EH (cell line): ENCODE measurements at regions not wholly inside any gene's neighbourhood (a gene's known extent, or its start where the extent isn't known, plus 50 kb on each side); places are given as distances from the start of the nearest gene placed in this dataset.

ENCODE experiments used
- DNase-seq: peaks from one replicate; pipeline ENCODE4 v3.0.0-alpha.2; 2015; ENCODE audit warnings: low read depth

DNA sequence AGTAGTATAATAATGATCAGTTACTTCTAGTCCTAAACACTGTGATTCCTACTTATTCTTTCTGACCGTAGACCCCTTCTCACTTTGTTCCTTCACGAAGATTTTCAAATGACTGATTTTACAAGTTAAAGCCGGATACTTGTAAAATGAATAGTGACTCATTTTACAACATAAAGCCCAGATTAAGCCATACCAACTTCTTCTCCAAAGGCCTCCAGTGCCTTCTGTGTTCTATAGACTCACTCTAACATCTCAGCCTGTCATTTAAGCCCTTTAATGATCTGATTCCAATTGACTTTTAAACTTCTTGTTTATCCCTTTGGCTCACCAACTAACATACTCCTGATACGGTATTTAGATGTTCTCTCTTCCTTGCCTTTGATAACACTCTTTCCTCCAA lies 480.0 kb upstream of the HS3ST1 start:
- DNase-seq, result no peak

DNA sequence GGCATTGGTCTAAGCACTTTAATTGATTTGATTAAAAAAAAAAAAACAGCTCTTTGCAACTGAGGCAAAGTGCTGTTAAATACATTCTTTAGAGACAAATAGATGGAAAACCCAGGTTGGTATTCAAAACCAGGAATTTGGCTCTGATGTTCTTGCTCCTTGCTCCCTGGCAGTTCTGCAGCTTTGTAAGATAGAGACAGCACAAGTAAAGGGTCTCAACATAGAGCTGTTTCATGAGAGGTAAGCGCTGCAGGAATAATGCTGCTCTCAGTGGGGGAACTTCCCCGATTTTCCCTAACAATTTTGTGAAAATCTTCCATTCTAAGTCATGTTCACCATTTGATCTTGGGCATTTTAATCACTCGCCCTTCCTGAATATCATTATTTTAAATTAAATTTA lies 479.5 kb upstream of the HS3ST1 start:
- DNase-seq, result no peak

DNA sequence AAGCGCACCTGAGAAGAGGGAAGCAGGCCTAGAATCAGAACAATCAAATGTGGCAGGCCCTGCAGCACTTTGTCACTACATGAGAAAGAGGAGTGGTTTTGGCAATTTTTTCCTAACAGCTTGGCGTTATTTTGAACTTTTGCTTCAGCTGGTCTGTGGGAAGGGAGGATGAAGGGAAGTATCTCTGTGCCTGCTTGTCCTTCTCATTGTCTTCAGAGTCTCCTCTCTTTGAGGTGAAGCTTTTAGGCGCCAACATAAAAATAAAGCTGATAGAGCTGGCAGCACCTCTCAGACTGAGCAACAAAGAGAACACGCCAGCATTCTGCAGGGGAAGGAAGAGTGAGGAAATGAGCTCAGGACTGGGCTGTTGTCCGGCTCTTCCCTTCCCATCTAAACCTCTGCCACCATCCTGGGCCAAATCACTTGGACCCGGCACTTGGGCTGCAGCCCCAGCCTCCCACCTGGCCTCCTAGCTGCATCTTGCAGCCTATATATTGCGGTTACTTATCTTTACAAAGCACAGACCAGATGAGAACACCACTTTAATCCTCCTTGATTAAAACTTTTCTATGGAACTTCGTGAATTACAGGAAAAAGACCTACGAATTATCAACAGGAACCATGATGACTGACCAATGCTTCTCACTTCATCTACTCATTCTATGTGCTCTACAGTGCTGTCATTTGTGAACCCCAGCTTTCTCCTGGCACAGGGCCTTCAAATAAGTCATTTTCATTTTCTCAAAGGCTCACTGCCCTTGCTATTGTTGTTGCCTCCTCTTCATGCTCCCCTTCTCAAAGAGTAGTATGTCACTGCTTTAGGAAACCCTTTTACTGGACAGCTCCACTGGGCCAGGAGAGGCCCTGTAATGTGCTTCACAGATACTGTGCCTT lies 476.4 kb upstream of the HS3ST1 start:
- DNase-seq, result no peak

DNA sequence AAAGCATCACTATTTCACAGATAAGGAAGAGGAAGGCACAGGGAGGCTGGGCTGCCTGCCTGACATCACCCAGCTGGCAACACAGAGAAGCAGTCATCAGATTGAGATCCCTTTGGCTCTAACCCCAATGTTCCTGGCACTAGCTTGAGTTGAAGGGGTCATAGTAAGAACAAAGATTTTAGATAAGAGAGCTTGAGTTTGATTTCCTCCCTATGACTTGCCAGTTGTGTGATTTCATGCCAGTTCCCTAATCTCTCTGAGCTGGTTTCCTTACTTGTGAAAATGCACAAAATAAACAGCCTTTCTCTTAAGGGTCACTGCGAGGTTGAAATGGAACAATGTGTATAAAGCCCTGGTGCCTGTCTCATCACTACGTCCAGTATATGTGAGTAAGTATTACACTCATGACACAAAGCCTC lies 475.4 kb upstream of the HS3ST1 start:
- no peak for DNase-seq

DNA sequence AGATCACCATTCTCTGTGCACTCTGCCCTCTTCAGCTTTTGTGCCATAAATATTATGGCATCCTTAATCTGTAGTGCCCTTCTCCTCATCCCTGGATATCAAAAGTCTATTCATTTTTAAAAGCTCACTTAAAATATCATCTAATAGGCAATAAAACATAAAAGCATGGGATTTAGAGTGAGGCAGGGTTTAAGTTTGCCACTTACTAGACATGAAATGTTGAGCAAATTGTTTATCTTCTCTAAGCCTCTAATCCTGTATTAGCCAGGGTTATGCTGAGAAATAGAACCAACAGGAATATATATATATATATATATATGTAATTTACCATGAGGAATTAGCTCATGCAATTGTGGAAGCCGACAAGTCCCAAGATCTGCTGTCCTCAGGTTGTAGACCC lies 472.4 kb upstream of the HS3ST1 start:
- DNase-seq, result no peak

DNA sequence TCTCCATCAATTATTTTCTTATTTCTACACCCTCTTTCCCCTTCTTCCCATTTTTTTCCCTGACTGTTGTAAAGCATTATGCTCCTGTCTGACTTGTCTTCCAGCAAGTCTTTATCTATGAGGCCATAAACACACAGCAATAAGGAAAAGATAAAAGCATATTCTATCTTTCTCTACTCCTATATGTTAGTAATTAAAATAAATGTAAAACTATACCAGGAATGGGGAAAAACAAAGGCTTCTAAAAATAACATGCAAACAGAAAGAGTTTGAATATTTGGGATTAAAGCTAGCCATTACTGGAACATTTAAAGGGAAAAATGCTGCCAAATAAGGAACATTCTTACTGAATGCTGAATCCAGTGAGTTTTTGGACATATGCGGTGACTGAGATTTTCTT lies 471.7 kb upstream of the HS3ST1 start:
- DNase-seq, result no peak

DNA sequence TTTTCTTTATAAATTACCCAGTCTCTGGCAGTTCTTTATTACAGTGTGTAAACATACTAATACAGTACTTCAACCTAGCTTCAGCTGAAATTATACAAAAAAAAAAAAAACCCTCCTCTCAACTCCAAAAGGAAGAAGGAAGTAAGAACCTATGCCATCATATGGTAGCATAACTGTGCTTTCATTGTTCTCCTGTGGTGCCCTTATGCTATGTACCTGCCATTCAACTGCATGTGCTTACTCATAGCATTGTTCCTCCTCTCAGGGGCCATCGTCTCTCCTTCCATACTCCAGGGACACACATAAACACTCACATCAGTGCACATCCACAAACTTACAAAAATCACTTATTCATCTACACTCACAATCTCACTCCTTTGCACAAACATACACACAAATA lies 470.1 kb upstream of the HS3ST1 start:
- no peak for DNase-seq

DNA sequence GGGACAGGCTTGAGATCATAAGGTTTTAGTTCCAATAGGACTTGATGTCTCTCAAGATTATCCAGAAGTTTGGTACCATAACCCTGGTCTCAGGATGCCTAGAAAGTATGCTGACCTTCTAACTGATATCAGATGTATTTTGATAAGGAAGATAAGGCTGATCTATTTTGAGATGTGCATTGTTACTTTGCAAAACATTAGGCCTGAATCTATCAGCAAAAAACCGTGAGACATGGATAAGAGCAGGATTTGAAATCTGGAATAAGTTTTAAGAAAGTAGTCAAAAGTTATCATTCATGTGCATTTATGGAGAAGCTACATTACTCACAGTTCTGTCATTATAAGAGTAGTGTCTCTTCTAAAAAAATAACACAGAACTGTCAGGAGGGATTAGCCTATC lies 467.1 kb upstream of the HS3ST1 start:
- DNase-seq, result no peak

DNA sequence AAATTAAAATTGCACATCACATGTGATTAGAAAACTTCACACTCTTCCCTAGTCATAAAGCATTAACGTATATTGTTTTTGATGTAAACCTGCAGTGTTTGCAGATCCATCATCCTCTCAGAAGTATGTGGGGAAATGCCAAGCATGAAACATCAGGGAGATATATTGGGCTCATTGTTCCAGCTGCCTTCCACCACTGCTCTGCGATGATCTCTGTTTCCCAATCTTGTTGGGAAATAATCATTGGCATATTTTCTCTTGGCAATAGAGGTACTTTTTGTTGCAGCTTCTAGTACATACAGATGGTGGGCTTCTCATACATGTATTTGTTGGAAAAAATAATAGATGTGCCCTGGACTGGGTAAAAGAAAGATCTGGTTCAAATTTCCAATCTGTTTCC lies 466.3 kb upstream of the HS3ST1 start:
- no peak for DNase-seq

DNA sequence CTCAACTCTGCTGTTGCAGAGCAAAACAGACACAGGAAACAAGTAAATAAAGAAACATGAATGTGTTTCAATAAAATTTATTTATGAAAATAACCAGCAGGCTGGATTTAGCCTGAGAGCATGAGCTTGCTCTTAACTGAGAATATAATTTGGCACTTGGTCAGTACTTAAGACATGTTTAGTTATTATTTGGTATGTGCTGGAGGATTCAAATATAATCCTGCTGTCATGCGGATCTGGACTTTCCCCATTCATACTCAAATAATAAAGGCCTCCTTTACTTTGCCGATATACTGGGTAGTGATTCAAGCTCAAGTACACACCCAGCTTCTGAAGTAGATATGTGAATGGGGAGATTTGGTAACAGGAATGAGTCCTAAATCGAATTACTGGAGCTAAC lies 465.5 kb upstream of the HS3ST1 start:
- no peak for DNase-seq

DNA sequence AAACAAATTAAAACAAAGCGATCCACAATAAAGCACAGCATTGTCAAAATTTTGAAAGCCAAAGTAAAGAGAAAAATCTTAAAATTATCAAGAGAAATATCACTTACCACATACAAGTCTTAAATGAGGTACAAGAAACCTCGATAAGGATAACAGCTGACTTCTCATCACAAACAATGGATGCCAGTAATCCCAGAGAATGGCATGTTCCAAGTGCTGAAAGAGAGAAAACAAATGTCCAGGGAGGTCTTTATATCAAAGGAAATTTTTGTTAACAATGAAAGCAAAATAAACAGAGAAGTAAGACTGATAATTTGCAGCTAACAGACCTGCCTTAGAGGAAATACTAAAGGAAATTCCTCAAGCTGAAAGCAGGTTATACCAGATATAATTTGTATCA lies 460.4 kb upstream of the HS3ST1 start:
- DNase-seq, result no peak

DNA sequence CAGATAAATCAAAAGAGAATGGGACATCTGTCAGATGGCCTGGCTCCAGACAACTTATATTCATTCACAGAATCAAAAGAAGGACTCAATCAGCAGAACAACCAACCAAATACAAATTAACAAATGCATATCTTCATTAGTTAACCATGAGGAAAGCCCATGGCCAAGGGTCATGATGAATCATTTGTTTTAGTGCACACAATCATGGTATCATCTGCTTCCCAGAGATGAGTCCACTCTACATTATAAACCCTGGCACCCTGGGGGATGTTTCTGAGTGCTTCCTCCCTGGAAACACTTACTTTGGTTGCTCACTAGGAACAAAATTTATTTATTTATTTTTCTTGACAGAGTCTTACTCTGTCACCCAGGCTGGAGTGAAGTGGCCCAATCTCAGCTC lies 453.3 kb upstream of the HS3ST1 start:
- DNase-seq, result no peak

DNA sequence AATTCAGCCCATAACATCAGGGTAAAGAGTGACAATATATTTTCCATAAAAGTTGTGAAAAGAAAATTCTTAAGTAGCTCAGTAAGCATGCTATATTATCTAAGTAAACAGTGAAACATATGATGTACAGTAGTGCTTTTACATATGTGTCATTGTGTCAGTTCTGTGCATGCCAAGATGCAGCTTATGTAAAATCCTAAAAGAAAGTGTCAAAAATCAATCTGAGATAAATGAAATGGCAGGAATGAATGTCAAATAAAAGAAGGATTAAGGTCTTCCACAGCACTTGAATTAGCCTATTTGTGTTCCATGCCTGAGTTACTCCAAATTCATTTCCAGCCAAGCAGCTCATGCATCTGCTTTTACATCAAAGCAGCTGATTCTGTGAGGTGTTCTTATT lies 452.7 kb upstream of the HS3ST1 start:
- DNase-seq, result no peak

DNA sequence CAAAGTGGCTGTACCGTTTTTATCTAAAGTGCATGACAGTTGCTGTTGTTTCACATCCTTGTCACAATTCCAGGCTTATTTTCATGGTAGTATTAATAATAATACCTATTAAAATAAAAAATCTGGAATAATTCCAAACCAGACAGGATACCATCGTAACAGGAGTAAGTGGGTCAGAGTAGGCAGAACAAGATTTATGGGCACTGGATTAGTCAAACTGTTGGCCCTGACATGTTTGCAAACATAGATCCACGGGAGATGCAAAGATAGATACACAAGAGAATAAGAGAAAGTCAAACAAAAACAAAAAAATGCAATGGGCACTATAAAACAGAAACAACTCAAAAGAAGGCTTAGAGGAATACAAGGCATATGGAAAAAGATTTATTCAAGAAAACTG lies 449.5 kb upstream of the HS3ST1 start:
- DNase-seq, result no peak

DNA sequence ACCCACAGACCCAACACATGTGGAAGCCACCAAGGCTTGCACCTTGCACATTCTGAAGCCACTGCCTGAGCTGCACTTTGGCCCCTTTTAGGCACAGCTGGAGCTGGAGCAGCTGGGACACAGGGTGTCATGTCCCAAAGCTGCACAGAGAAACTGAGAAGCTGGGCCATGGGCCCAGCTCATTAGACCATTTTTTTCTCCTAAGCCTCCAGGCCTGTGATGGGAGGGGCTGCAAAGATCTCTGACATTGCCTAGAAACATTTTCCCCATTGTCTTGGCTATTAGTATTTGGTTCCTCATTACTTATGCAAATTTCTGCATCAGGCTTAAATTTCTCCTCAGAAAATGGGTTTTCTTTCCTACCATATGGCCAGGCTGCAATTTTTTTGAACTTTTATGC lies 447.4 kb upstream of the HS3ST1 start:
- DNase-seq, result no peak

DNA sequence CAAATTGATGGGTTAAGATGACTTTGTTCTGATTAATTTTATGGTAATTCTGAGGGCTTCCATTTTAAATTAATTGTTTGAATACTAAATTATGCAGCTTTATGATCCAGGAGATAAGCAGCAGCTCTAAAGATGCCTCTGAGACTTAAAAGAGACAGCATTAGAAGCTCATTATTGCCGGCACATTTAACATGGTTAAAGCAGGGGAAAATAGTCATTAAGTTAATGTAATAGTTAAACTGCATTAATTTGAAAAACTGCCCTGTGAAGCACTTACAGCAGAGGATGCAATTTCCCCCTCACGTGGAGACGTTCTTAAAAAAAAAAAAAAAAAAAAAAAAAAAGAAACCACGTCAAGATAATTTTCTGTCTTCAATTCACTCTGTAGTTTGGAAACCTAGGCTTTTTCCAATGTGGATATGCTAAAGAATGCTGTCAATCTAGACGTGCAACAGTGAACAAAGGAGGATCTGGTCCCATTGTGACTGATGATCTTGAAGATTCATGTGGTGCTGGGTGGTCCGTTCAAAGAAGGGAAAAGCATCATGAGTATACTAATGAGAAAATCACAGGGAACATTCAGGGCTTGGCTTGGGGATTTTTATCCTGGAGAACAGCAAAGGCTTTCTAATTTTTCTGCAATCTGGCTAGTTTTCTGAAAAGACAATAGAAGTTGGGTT lies 440.6 kb upstream of the HS3ST1 start:
- no peak for DNase-seq

DNA sequence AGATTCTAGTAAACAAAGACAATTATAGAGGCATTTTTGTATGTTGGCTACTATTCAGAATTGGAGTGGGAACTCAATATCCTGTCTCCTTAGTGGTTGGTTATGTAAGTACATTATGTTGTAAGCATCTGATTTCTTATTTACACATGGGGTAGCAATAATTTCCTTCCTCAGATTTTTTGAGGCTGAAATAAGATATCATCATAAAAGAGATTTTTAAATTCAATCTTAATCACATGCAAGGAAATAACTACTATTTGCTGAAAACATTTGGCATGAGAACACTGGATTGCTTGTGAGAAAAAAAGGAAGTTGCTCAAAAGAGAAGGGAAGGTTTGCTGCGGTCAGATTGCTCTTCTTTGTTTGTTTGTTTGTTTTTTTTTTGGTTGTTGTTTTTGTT lies 437.7 kb upstream of the HS3ST1 start:
- DNase-seq, result no peak

DNA sequence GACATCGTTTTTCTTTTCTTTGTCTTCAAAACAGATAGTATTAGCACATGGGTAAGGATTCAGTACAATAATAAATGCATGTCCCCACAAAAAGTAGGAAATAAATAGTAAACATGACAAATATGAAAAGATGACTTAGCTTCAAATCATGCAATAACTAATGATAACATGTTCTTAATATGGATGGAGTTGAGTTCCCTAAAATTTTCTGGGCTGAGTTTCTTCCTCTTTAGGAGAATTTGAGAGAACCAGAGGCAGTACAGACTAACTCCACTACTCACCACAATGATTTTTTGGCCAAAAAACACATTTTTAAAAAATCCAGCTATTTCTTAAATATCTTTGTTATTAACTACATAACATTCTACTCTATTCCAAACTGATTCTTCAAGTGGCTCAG lies 432.3 kb upstream of the HS3ST1 start:
- no peak for DNase-seq

DNA sequence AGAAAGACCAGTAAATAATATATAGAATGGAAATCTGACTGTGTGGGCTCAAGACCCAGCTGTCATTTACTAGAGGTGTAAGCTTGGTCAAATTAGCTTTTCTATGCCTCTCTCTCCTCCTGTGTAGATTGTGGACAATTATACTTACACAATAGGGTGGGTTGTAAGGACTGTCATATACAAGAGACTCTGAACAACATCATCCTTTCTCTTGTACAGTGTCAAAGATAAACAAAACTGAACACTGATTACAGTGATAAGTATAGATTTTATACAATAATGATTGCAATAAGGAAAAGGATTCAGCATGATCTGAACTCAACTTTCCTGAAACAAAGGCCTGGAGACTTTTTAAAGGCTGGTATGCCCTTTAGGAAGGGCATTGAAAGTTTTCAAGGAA lies 429.2 kb upstream of the HS3ST1 start:
- DNase-seq, result no peak

DNA sequence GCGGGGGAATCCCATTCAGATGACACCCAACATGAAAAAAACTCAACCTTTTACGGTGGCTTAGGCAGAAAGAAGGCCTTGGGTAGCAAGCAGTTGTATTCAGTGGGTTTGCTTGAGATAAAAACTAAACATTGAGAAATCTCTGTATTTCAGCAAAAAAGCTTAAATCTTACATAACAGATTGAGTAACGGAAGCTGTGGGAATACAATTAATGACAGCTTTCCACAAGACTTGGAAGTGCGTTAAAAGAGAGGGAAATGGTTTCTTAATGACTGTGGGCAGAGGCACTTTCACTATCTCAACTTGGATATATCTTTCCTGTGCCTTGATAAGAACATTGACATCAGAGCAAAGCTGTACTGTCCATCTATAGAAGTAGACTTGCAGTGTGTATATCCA lies 418.5 kb upstream of the HS3ST1 start:
- DNase-seq, result no peak

DNA sequence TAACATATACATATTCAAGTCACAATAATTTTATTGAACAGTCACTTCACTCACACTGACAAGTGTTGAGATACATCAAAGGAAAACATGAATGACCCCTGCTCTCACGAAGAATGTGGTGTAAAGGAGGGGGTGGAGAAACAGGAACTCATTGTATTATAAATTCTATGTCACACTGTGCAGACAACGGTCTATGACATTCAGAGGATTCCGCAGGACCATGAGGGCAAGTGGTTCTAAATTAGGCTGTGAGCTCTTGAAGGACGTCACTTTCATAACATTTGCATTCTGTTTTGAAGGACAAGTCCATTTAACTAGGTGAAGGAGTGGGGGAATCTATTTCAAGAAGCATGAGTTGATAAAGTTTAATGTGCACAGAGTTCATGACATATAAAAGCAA lies 415.2 kb upstream of the HS3ST1 start:
- DNase-seq, result no peak

DNA sequence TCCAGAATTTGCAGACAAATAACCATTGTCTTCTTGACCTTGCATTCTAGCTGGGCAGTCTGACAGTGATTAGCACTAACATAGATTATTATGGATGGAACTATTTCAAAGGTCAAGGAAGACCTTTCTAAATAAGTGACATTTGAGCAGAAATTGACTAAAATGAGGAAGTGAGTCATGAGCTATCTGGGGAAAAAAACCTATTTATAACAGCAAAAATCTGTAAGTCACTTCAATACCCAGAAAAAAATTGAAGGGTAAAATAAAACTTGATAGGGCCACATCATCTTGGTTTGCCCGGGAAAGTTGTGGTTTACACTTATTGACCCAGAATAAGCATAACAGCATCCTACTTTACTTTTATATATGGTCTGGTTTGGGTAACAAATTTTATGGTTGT lies 414.6 kb upstream of the HS3ST1 start:
- no peak for DNase-seq

DNA sequence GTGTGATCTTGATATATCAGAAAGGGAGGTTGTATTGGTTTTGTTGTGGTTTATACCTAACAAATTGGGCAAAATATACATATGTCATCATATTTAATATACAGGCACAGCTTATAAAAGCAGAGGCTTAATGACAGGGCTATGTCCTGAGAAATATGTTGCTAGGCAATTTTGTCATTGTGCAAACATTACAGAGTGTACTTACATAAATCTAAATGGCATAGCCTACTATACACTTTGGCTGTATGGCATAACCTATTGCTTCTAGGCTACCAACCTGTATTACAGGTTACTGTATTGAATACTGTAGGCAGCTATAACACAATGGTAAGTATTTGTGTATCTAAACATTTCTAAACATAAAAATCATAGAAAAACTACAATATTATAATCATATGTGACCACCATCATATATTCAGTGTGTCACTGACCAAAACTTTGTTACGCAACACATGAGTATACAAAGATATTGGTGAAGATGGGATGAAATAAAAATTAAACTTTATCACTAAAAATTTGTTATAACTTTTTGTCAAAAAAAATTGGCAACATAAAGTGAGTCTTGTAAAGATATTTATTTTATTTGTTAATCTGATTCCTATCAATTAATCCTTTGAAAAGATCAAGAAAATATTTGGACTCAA lies 414.0 kb upstream of the HS3ST1 start:
- DNase-seq, result no peak
